HL-60 (cell line): ENCODE measurements at regions not wholly inside any gene's neighbourhood (a gene's known extent, or its start where the extent isn't known, plus 50 kb on each side); places are given as distances from the start of the nearest gene placed in this dataset.
"Not testable (repeated sequence)": the region's sequence is repeated elsewhere in the genome, so short reads cannot be mapped to it uniquely, and the experiment has no call there.

ENCODE experiments used
- DNase-seq, 2 experiments: peaks; one replicate each; pipeline ENCODE4 v3.0.0-alpha.2; 2010 to 2020; ENCODE audit warnings: low read depth in 1 of 2, low spot score in 1 of 2
- H3K27ac ChIP-seq: fragments of 250-450 bp; sonication (Bioruptor Pico); replicated peaks from 2 replicates; pipeline ENCODE4 v1.5.1; 2020; ENCODE audit warnings: mild to moderate bottlenecking, moderate library complexity
- H3K27me3 ChIP-seq: fragments of 250-450 bp; sonication (Bioruptor Pico); 2 replicates; pipeline ENCODE4 v1.5.1; 2021; ENCODE audit warnings: mild to moderate bottlenecking, moderate library complexity; ENCODE audit not compliant: insufficient read depth, poor library complexity, severe bottlenecking
- H3K4me3 ChIP-seq: replicated peaks from 2 replicates; pipeline ENCODE4 v1.5.1; 2011; ENCODE audit warnings: mild to moderate bottlenecking, control low read depth, low read length; ENCODE audit not compliant: insufficient read depth
- GABPA ChIP-seq: IDR thresholded peaks from 2 replicates; pipeline ENCODE4 v1.6.1; 2012; ENCODE audit warnings: low read depth
- POLR2AphosphoS5 ChIP-seq: IDR thresholded peaks from 2 replicates; pipeline ENCODE4 v1.6.1; 2012; ENCODE audit warnings: low read depth
- SPI1 ChIP-seq: IDR thresholded peaks from 2 replicates; pipeline ENCODE4 v1.6.1; 2012; ENCODE audit warnings: low read depth, mild to moderate bottlenecking, borderline replicate concordance
- TF ChIP-seq, protein P1 (sequence below): IDR thresholded peaks from 2 replicates; pipeline ENCODE4 v1.6.1; 2012; ENCODE audit warnings: low read depth; ENCODE audit not compliant: insufficient replicate concordance
- TF ChIP-seq, protein P2 (sequence below): IDR thresholded peaks from one replicate; pipeline ENCODE4 v1.5.1; 2011; ENCODE audit warnings: low read length, control low read depth, inconsistent platforms; ENCODE audit not compliant: insufficient read depth

DNA sequence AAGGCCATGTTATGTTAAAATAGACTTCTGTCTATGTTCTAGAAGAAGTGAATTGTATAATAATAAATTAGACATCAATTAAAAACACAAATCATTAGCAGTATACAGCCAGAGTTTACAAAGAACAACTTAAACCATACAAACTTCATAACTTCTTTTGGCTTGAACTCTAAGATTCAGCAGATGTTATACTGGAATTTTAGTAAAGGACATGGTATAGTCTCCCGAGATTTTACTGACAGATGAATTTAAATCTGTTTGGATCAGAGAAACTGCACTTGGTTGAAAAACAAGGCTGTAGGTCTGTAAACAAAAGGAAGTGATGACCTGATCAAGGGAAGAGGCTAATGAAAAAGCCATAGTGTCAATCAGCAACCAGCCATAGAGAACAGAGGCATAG lies 132.6 kb upstream of the TBX18 start:
- DNase-seq, result no peak
- H3K4me3 ChIP-seq, result no peak overlapping the region
- H3K27me3 ChIP-seq, result no peaks in the 10 kb centered on the region
- H3K27ac ChIP-seq, result no peak overlapping the region
- no peak for TF ChIP-seq POLR2AphosphoS5
- TF ChIP-seq, protein P1, sequence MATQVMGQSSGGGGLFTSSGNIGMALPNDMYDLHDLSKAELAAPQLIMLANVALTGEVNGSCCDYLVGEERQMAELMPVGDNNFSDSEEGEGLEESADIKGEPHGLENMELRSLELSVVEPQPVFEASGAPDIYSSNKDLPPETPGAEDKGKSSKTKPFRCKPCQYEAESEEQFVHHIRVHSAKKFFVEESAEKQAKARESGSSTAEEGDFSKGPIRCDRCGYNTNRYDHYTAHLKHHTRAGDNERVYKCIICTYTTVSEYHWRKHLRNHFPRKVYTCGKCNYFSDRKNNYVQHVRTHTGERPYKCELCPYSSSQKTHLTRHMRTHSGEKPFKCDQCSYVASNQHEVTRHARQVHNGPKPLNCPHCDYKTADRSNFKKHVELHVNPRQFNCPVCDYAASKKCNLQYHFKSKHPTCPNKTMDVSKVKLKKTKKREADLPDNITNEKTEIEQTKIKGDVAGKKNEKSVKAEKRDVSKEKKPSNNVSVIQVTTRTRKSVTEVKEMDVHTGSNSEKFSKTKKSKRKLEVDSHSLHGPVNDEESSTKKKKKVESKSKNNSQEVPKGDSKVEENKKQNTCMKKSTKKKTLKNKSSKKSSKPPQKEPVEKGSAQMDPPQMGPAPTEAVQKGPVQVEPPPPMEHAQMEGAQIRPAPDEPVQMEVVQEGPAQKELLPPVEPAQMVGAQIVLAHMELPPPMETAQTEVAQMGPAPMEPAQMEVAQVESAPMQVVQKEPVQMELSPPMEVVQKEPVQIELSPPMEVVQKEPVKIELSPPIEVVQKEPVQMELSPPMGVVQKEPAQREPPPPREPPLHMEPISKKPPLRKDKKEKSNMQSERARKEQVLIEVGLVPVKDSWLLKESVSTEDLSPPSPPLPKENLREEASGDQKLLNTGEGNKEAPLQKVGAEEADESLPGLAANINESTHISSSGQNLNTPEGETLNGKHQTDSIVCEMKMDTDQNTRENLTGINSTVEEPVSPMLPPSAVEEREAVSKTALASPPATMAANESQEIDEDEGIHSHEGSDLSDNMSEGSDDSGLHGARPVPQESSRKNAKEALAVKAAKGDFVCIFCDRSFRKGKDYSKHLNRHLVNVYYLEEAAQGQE, result no peak
- no peak for TF ChIP-seq GABPA

DNA sequence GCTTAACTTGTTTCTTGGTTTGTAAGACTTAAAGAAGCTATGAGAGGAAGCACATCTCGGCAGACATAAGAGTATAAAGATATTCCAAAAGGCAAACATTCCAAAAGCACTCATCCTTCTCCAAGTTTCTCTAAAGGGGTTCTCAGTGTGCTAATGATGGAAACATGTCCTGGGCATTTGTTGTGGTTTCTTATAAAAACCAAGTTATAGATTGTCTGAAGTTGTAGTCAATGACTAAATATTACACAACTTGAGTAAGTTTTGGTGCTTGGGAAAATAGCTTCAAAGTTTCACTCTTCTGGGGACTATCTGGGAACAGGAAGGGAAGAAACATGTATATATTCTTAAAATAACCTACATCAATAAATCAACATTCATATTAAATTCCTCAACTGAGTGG lies 128.3 kb upstream of the TBX18 start:
- no peaks in the 10 kb centered on the region for H3K27me3 ChIP-seq
- TF ChIP-seq, protein P2, sequence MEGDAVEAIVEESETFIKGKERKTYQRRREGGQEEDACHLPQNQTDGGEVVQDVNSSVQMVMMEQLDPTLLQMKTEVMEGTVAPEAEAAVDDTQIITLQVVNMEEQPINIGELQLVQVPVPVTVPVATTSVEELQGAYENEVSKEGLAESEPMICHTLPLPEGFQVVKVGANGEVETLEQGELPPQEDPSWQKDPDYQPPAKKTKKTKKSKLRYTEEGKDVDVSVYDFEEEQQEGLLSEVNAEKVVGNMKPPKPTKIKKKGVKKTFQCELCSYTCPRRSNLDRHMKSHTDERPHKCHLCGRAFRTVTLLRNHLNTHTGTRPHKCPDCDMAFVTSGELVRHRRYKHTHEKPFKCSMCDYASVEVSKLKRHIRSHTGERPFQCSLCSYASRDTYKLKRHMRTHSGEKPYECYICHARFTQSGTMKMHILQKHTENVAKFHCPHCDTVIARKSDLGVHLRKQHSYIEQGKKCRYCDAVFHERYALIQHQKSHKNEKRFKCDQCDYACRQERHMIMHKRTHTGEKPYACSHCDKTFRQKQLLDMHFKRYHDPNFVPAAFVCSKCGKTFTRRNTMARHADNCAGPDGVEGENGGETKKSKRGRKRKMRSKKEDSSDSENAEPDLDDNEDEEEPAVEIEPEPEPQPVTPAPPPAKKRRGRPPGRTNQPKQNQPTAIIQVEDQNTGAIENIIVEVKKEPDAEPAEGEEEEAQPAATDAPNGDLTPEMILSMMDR, result no peak
- TF ChIP-seq POLR2AphosphoS5 (no peak), GABPA (no peak), SPI1 (no peak)
- TF ChIP-seq, protein P1, result no peak
- no peak for DNase-seq
- H3K27ac ChIP-seq, result no peak overlapping the region
- no peak overlapping the region for H3K4me3 ChIP-seq

DNA sequence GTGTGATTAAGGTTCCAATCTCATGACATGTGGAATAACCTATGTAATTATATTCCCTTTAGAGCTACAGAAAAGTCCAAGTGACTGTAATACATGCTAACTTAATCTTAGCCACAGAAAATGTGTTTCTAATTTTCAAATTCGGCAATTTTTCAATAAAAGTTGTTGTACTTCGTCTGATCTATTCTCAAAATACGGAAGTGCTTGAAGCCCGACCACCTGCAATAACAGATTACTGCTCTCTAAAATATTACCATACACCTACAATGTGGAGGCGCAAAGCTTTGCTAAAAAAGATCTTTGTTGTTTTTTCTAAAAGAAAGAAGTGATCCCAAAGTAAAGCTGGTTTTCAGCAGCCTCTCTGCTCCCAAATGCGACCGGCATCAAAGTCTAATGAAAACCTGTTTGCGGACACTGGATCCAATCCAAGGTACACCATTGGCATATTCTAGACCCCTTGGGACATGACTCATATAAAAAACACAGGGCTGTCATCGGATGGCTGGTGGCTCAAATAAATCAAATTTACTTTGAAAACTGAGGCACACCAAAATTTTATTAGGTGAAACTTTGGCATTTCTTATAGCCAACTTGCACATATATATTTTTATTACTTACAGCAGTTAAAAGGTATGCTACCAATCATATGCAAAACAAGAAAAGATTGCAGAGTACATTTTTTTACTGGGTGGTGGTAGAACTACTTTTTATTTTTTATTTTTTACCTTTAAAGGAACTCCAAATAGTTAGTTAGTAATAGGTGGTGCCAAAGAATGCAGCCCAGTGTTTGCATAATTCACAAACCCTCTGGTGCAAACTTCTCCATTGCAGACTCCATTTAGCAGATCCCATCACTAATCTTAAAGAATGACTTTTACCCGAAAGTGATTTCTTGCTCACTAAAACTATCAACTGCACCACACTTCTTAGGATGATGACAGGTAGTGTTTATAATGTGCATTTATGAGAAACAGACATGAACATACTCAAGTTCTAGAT lies 118.7 kb upstream of the TBX18 start:
- no peak overlapping the region for H3K4me3 ChIP-seq
- no peak for DNase-seq
- no peaks in the 10 kb centered on the region for H3K27me3 ChIP-seq
- H3K27ac ChIP-seq, result no peak overlapping the region
- TF ChIP-seq SPI1 (no peak), GABPA (no peak), POLR2AphosphoS5 (no peak)
- TF ChIP-seq, protein P2, result no peak
- TF ChIP-seq, protein P1, result no peak

DNA sequence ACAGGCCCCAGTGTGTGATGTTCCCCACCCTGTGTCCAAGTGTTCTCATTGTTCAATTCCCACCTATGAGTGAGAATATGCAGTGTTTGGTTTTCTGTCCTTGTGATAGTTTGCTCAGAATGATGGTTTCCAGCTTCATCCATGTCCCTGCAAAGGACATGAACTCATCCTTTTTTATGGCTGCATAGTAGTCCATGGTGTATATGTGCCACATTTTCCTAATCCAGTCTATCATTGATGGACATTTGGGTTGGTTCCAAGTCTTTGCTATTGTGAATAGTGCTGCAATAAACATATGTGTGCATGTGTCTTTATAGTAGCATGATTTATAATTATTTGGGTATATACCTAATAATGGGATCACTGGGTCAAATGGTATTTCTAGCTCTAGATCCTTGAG lies 115.0 kb upstream of the TBX18 start:
- not testable (repeated sequence) for H3K4me3 ChIP-seq, H3K27me3 ChIP-seq

More for the DNA sequence above, 115.0 kb upstream of the TBX18 start:
- DNase-seq, H3K27ac ChIP-seq: not testable (repeated sequence)
